HepG2 (cell line): ENCODE measurements at regions not wholly inside any gene's neighbourhood (a gene's known extent, or its start where the extent isn't known, plus 50 kb on each side); places are given as distances from the start of the nearest gene placed in this dataset.

Source experiments
- ATAC-seq: fragments of 200-7000 bp; cut with Tn5 transposase; 3 replicates; pipeline ENCODE4 v1.9.1; 2020; ENCODE audit warnings: mild to moderate bottlenecking, moderate library complexity
- BruUV-seq: library from RNA; stranded (reverse); fragments of 400-500 nt; replicated peaks from 2 replicates; lab custom pipeline; 2021; lab: Mats Ljungman, UMichigan
- CTCF ChIA-PET: fragments of 300-600 bp; formaldehyde crosslinking; extraction: SDS; loops from one replicate; lab custom pipeline; 2021; ENCODE audit warnings: low total read pairs, inconsistent platforms, low intra/inter-chr PET ratio; lab: Yijun Ruan, JAX
- POLR2A ChIA-PET: fragments of 350-600 bp; sonication (Branson Sonifier 250); formaldehyde crosslinking; loops from one replicate; lab custom pipeline; 2020; ENCODE audit warnings: antibody characterized with exemption, inconsistent platforms; lab: Yijun Ruan, JAX
- DNase-seq: peaks from one replicate; pipeline ENCODE4 v3.0.0-alpha.2; 2015; ENCODE audit warnings: low spot score
- FAIRE-seq: peaks from 3 replicates; lab custom pipeline; 2011; peaks lifted over from hg19 to GRCh38; lab: Jason Lieb, UNC
- H2AFZ ChIP-seq: one replicate; pipeline ENCODE4 v1.6.1; 2011; ENCODE audit warnings: low read length, inconsistent platforms
- H3K27ac ChIP-seq: fragments of 300-600 bp; 3 replicates; pipeline ENCODE4 v1.8.0; 2011; ENCODE audit warnings: mixed run types, mild to moderate bottlenecking, mixed read lengths, low read length, inconsistent platforms; ENCODE audit not compliant: insufficient read depth; ENCODE audit errors: extremely low read length
- H3K27me3 ChIP-seq, 2 experiments: fragments of 200-600 bp in 1 of 2; 2 replicates in 1 of 2; 3 replicates in 1 of 2; pipeline versions ENCODE4 v1.6.0 to v1.8.0; 2011; ENCODE audit warnings: low read length in 2 of 2, mild to moderate bottlenecking in 2 of 2, moderate library complexity in 2 of 2, inconsistent platforms in 1 of 2; ENCODE audit not compliant: insufficient read depth in 2 of 2, control insufficient read depth in 1 of 2
- H3K36me3 ChIP-seq, 2 experiments: fragments of 200-600 bp in 1 of 2; replicated peaks in 1 of 2; 2 replicates in 1 of 2; 3 replicates in 1 of 2; pipeline versions ENCODE4 v1.5.1 to v1.8.0; 2011; ENCODE audit warnings: low read length in 2 of 2, inconsistent platforms in 1 of 2; ENCODE audit not compliant: insufficient read depth in 2 of 2, control insufficient read depth in 1 of 2
- H3K4me1 ChIP-seq: 2 replicates; pipeline ENCODE4 v1.5.1; 2012; ENCODE audit warnings: low read length, inconsistent platforms; ENCODE audit not compliant: insufficient read depth
- H3K4me2 ChIP-seq: 2 replicates; pipeline ENCODE4 v1.6.0; 2011; ENCODE audit warnings: low read depth, low read length, inconsistent platforms
- H3K4me3 ChIP-seq, 3 experiments: fragments of 200-600 bp in 1 of 3; sonication (generic), shearing (Covaris generic) in 1 of 3; replicated peaks in 1 of 3; 2 replicates each; pipeline ENCODE4 v1.5.1; 2011 to 2016; ENCODE audit warnings: low read length in 3 of 3, inconsistent platforms in 2 of 3, low read depth in 2 of 3, mild to moderate bottlenecking in 2 of 3, control low read depth in 1 of 3, mixed read lengths in 1 of 3; ENCODE audit not compliant: insufficient read depth in 1 of 3
- H3K79me2 ChIP-seq: one replicate; pipeline ENCODE4 v1.6.1; 2011; ENCODE audit warnings: low read length, inconsistent platforms; ENCODE audit not compliant: insufficient read depth
- H3K9ac ChIP-seq: 2 replicates; pipeline ENCODE4 v1.6.0; 2011; ENCODE audit warnings: mild to moderate bottlenecking, low read depth, low read length, inconsistent platforms; ENCODE audit not compliant: insufficient read depth
- H3K9me3 ChIP-seq: 2 replicates; pipeline ENCODE4 v1.5.1; 2012; ENCODE audit warnings: mild to moderate bottlenecking, low read length
- H4K20me1 ChIP-seq: 2 replicates; pipeline ENCODE4 v1.6.0; 2011; ENCODE audit warnings: inconsistent platforms, mild to moderate bottlenecking, low read length, moderate library complexity; ENCODE audit not compliant: insufficient read depth
- FOXJ3 ChIP-seq: sonication (generic); formaldehyde crosslinking; IDR thresholded peaks from 2 replicates; pipeline ENCODE4 v1.4.0; 2020; ENCODE audit warnings: missing genetic modification reagents, mild to moderate bottlenecking, borderline replicate concordance
- PHF5A ChIP-seq: IDR thresholded peaks from one replicate; pipeline ENCODE4 v1.6.1; 2018; ENCODE audit warnings: low read depth, missing genetic modification reagents; ENCODE audit not compliant: unreplicated experiment
- RBFOX2 ChIP-seq: fragments of 200-400 bp; formaldehyde crosslinking; IDR thresholded peaks from 2 replicates; pipeline ENCODE4 v1.6.1; 2017; ENCODE audit warnings: low read depth, mild to moderate bottlenecking, low read length
- ZHX1 ChIP-seq: sonication (generic); formaldehyde crosslinking; IDR thresholded peaks from 2 replicates; pipeline ENCODE4 v1.8.1; 2022; ENCODE audit warnings: low read depth, mild to moderate bottlenecking, missing genetic modification reagents
- ZNF362 ChIP-seq: sonication (generic); formaldehyde crosslinking; IDR thresholded peaks from 2 replicates; pipeline ENCODE4 v1.4.0; 2020; ENCODE audit warnings: missing genetic modification reagents, mild to moderate bottlenecking, borderline replicate concordance
- WGBS: methylation state at CpG from one replicate; pipeline ENCODE4 v1.1.6; 2017; ENCODE audit warnings: low lambda C conversion rate; 5-methylcytosine and 5-hydroxymethylcytosine counted together
- in situ Hi-C: cut with HindIII; loops from 2 replicates; pipeline ENCODE4 v1.10.0; 2017; ENCODE audit warnings: low pct_unique_long_range_greater_than_20kb; ENCODE audit not compliant: extremely low pct_ligation_motif_present
- intact Hi-C: fragments of 100-400 bp; cut with micrococcal nuclease; formaldehyde crosslinking; loops from one replicate; pipeline ENCODE4 v1.10.0; 2022; ENCODE audit not compliant: unreplicated experiment

- Histone ChIP-seq H3K27me3 (no peaks in the 10 kb centered on the region), H2AFZ (no peak overlapping the region), H3K4me1 (no peaks in the 10 kb centered on the region), H3K4me2 (no peak overlapping the region), H3K79me2 (no peaks in the 10 kb centered on the region), H4K20me1 (no peaks in the 10 kb centered on the region), H3K4me3 (no peak overlapping the region), H3K27ac (no peak overlapping the region), H3K9me3 (no peaks in the 10 kb centered on the region), H3K36me3 (no peaks in the 10 kb centered on the region), H3K9ac (no peak overlapping the region)
- no peak for TF ChIP-seq FOXJ3 (CRISPR knock-in tag)
- TF ChIP-seq RBFOX2 = no peak
- TF ChIP-seq ZHX1 (CRISPR knock-in tag) = no peak
- TF ChIP-seq ZNF362 = no peak
- TF ChIP-seq PHF5A = no peak
- WGBS = no CpG with 5 or more reads among the region's 6 CpGs
- intact Hi-C loops (no loop called here), in situ Hi-C loops (no loop called here)
- DNase-seq = no peak
- ChIA-PET POLR2A (no interaction called here), CTCF (no interaction called here)
- no peak for FAIRE-seq
- no TSS peak for BruUV-seq
- ATAC-seq = no peak
Measured at GRCh38 chr7:41135511-41135910, 567.4 kb downstream of the INHBA start.
